Stimulated activated CD8-positive, alpha-beta memory T cell treated with anti-CD3 and anti-CD28 coated beads, Interleukin-7, amount 100 ng/mL, for 4 hours (primary cell): ENCODE measurements at regions not wholly inside any gene's neighbourhood (a gene's known extent, or its start where the extent isn't known, plus 50 kb on each side); places are given as distances from the start of the nearest gene placed in this dataset.

Source experiments
- DNase-seq, 2 donors: peaks; one replicate each; pipeline ENCODE4 v3.0.0-alpha.2; 2020; ENCODE audit warnings: low read depth in 2 of 2

DNA sequence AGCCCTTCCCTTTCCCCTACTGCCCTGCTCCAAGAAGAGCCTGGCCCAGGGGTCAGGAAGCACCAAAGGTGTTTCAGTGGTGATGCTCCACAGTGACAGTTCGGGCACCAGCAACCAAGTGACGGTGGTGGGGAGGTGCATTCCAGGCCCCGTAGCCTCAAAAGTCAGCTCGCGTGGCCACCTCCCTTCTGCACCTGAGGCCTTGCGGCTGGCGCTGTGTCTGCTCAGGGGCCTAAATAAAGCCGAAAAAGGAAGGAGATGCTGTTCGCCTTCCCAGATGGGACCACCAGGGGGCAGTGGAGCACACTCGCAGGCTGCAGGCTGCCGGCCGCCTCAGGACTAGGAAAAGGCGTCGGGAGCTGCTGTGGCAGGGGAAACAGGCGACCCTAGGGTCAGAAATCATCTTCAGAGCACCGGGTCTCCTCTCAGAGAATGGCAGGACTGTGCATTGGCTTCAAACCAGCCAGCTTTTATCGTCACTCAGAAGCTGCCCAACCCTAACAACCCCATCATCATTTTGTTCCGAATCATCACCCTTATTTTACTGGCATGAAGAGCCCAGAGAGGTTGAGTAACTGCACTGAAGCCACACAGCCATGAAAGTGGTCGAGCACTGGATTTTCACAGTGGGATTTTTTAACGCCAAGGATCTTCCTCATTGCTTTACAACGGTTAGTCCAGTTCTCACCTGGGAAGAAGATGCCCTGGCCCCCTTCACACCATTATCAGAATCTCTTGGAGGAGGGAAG is 213.0 kb upstream of the CELF4 start:
- DNase-seq: no peak

DNA sequence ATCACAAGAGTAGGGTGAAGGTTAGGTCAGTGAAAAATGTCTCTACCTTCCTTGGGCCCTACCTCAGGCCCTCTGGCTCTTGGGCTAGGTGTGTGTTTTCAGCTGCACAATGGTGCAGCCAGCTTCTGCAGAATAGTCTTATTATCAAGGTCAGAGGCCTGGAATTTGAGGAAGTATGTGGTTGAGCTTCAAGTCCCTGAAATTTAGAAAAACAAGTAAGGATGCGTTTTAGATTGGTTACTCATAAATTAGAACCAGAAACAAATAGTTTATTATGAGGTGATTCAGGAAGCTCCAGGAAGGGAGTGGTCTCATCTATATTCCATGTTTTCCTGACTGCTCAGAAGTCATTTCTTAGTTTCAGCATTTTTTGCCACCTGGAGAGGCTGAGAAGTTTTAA is 204.2 kb upstream of the CELF4 start:
- no peak for DNase-seq

DNA sequence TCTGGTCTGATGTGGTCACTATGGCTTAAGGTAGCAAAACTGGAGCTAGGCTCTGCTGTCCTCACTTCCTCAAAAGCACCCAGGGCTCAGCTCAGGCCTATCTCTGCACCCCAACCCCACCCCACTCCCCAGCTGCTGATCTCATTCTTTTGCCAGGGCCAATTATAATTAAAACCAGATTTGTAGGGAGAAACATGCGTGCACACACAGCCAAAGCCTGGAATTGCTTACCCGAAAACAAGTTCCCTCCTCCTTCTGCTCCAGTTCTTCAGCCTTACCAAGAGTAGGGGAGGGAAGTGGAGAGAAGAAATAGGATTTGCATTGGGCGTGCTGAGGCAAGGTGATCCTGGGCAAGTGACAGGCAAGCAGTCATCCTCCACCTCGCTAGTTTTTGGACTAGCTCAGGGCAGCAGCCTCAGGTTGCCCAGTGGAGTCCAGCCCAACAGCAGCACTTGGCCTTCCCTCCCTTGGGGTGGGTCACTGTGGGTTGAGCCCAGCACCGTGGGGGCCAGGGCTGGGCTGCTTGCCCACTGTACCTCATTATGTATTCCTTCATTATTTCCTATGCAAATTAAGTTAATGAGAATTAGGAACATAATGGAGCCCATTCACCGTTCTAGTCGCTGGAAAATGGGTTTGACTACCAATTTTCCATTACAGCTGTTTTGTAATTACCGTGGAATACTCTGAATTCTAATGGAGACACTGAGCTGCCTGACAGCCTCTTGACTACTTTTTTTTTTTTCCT is 199.1 kb upstream of the CELF4 start:
- no peak for DNase-seq

GRCh38 chr18:37762076-37762621 is 196.6 kb upstream of the CELF4 start:
- no peak for DNase-seq

DNA sequence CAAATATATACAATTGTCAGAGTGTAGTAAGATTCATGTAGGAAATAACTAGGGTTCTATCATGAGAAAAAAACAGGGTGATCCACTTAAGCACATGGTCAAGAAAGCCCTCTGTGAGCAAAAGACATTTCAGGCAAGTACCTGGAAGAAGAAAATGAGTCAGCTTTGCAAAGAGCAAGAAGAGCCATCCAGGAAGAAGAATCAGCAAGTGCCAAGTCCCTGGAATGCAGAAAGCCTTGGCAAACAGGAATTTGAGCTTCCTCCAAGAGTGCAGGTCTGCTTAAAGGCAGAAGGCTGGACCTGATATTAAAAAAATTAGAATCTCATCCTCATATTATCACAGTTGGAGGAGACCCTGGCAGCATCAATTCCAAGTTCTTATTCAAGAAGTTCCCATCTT is 188.5 kb upstream of the CELF4 start:
- DNase-seq: no peak

- no peak for DNase-seq
These were observed 176.8 kb upstream of the CELF4 start for GRCh38 chr18:37742436-37742835.

DNA sequence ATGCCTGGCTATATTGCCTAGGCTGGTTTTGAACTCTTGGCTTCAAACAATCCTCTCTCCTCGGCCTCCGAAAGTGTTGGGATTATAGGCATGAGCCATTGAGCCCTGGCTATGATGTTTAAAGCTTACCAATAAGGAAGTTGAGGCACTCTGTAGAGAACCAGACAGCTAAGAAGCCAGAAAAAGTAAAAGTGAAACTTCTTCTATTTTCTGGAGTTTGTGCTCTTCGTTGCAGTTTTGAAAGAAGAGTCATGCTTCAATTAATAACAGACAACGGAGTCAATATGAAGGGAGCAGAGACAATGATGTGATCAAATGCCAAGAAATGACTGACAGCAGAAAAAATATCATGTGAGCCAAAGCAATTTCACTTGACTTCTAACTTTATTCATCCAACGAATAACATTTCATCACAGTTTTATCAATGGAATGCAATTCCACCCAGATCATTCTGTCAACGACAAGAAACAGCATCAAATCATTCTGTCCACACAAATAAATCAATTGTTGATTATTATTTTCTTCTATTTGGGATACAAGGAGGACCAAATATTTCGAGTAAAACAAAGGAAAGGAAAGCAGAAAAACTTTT is 175.5 kb upstream of the CELF4 start:
- no peak for DNase-seq

GRCh38 chr18:37734406-37734805 is 168.8 kb upstream of the CELF4 start:
- no peak for DNase-seq

DNA sequence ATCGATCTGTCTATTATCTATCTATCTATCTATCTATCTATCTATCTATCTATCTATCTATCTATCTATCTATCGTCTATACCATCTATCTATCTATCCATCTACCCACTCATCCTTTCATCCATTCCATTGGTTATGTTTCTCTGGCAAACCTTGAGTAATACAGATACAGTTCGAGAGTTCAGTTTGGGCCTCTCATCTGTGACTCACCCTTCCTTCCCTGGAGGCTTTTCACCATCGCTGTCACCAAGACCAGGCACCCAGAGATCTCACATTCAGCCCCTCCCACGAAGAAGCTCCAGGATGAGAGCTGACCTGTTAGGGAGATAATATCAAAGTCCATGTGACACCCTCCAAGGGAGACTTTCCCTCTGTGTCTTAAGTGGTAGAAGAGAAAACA is 164.1 kb upstream of the CELF4 start:
- no peak for DNase-seq

DNA sequence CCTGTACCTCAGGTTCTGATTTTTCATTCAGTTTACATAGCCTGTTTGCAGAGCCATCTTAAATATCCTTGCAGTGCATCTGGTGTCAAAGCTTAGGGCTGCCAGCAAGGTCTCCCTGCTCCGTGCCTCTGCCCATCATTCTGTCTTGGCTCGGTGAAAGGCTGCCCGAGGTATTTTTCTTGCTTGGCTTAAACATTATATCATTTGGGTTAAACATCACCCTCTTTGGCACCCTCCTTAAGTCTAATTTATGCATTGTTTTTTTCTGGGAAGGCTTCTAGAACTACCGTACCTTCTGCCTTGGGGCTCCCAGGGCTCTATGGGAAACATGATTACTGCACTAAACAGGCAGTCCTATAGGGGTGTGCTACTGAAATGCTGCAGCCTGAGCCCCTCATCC is 158.6 kb upstream of the CELF4 start:
- DNase-seq: no peak

GRCh38 chr18:37721544-37722522 is 156.2 kb upstream of the CELF4 start:
- no peak for DNase-seq

DNA sequence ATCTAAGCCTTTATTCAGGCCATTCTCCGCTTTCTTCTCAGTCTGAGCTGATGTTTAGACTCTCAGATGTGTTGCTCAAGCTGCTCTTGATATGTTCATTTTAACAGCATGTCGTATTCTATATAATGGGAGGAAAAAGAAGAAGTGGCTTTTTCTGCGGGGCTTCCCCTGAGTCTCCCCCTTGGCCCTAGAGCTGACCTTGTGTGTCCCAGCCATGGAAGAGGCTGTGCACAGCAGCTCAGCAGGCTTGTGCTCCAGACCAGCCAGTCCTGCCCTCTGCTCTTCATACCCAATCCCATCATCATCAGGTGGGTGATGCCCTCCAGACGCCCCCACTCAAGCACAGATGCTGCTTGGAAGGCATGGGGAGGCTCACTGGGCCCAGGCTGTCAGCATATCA is 155.1 kb upstream of the CELF4 start:
- no peak for DNase-seq

DNA sequence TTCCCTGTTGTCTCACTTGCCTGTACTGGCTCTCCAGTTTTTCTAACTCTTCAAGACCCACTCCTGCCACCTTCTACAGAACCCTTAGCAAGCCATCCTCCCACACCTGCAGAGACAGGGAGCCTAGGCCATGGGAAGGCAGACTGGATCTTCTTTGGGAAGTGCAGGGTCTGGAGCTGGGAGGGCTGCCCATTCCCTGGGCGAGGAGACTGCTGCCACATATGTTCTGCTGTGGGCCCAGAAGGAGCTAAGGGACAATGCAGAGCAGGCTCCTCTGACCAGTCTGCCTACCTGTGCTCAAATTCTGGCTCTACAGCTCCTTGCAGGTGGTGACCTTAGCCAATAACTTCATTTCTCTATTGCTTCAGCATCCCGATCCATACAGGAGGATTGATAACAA is 152.1 kb upstream of the CELF4 start:
- DNase-seq: no peak

GRCh38 chr18:37717098-37717497 is 151.5 kb upstream of the CELF4 start:
- no peak for DNase-seq

GRCh38 chr18:37716106-37716735 is 150.6 kb upstream of the CELF4 start:
- DNase-seq: no peak

DNA sequence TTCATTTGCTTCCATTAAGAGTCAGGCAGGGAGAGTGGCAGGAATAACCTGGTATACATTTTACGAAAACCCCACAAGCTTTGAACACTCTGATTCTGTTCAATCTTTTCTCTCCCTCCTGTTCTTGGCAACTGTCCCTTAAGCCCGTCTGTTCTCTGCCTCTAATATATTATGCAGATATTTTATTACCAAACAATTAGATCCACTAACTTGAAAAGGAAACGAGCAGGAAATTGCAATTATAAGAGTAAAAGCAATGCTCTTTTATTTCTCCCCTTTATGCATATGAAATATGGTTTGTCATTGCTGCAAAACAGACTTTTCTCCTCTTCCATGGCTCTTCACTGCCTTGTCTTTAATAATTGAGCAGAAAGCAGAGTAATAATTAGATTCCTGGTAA is 149.1 kb upstream of the CELF4 start:
- no peak for DNase-seq

GRCh38 chr18:37712776-37713175 is 147.2 kb upstream of the CELF4 start:
- no peak for DNase-seq

- no peak for DNase-seq
These were observed 146.3 kb upstream of the CELF4 start for GRCh38 chr18:37711766-37712505.

- no peak for DNase-seq
These were observed 145.1 kb upstream of the CELF4 start for GRCh38 chr18:37710726-37711125.

DNA sequence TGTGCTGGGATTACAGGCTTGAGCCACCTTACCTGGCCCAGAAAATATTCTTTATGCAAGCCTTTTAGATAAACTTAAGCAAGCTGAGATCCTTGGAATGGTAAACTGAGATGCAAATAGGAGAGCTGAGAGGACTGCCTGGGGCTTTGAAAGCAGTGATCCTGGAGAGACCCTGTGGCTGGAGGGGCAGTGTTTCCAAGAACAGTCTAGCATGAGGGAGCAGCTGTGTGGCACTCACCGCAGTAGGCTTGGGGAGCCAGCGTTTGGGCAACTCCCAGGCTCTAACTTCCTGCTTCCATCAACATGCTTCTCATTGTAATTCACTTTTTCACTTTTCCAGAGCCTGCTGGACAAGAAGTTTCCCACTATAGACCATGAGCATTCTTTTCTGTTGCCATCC is 144.1 kb upstream of the CELF4 start:
- no peak for DNase-seq
